Adrenal gland (tissue), 9 donors: ENCODE measurements at regions not wholly inside any gene's neighbourhood (a gene's known extent, or its start where the extent isn't known, plus 50 kb on each side); places are given as distances from the start of the nearest gene placed in this dataset.
"Not testable (repeated sequence)": the region's sequence is repeated elsewhere in the genome, so short reads cannot be mapped to it uniquely, and the experiment has no call there.

Source experiments
- DNase-seq, 7 donors: peaks; one replicate each; pipeline ENCODE4 v3.0.0-alpha.2; 2019 to 2020
- H3K27ac ChIP-seq, 5 donors: fragments of 200-600 bp; sonication (generic) in 4 of 5; 1 replicate in 3 of 5; 2 replicates in 2 of 5; pipeline versions ENCODE4 v1.5.1 to v1.8.0; 2016 to 2020; ENCODE audit warnings: mild to moderate bottlenecking in 1 of 5
- H3K27me3 ChIP-seq: fragments of 200-600 bp; 2 replicates; pipeline ENCODE4 v1.8.0; 2021
- H3K36me3 ChIP-seq, 2 donors: fragments of 200-600 bp; replicated peaks in 1 of 2; 1 replicate in 1 of 2; 2 replicates in 1 of 2; pipeline versions ENCODE4 v1.5.1 to v1.8.0; 2018 to 2022
- H3K4me1 ChIP-seq, 2 donors: fragments of 200-600 bp; replicated peaks in 1 of 2; 1 replicate in 1 of 2; 2 replicates in 1 of 2; pipeline versions ENCODE4 v1.5.1 to v1.8.0; 2018 to 2021
- H3K4me3 ChIP-seq, 4 donors: fragments of 200-600 bp; sonication (generic) in 3 of 4; one replicate each; pipeline ENCODE4 v1.5.1; 2016 to 2018
- H3K9me3 ChIP-seq, 3 donors: fragments of 200-600 bp; sonication (generic) in 1 of 3; replicated peaks in 1 of 3; 1 replicate in 2 of 3; 2 replicates in 1 of 3; pipeline versions ENCODE4 v1.5.1 to v1.8.0; 2016 to 2021
- POLR2A ChIP-seq, 2 donors: fragments of 450-650 bp; IDR thresholded peaks; one replicate each; pipeline ENCODE4 v1.6.1; 2017; ENCODE audit warnings: antibody characterized with exemption in 2 of 2, mild to moderate bottlenecking in 2 of 2, moderate library complexity in 1 of 2
- WGBS, 4 donors: extraction: QIAGEN DNeasy Blood & Tissue Kit in 2 of 4; methylation state at CpG; one replicate each; pipeline versions ENCODE4 v1.1.5 to v1.1.7; 2013 to 2017; 5-methylcytosine and 5-hydroxymethylcytosine counted together
- intact Hi-C, 2 donors: fragments of 100-400 bp; cut with DNase I; formaldehyde crosslinking; loops; one replicate each; pipeline versions ENCODE4 v1.14.1 to v1.15.0; 2022 to 2023
- TF ChIP-seq, protein P1 (sequence below), 6 experiments: fragments of 450-650 bp in 4 of 6; fragments of 200-600 bp in 2 of 6; sonication (generic) in 1 of 6; IDR thresholded peaks; 1 replicate in 5 of 6; 2 replicates in 1 of 6; pipeline versions ENCODE4 v1.5.1 to v1.8.0; 2016 to 2021; ENCODE audit warnings: antibody characterized with exemption in 6 of 6, mild to moderate bottlenecking in 2 of 6, moderate library complexity in 1 of 6
- donor health status: healthy with polysubstance abuse.
- donor health status: Bipolar disorder and iron deficiency.
- donor health status: DM: yes; HTN: yes; CAD: no.
- donor health status: DM: no; HTN: no; CAD: no.
- donor health status: DM: no; HTN: no; CAD: no.

DNA sequence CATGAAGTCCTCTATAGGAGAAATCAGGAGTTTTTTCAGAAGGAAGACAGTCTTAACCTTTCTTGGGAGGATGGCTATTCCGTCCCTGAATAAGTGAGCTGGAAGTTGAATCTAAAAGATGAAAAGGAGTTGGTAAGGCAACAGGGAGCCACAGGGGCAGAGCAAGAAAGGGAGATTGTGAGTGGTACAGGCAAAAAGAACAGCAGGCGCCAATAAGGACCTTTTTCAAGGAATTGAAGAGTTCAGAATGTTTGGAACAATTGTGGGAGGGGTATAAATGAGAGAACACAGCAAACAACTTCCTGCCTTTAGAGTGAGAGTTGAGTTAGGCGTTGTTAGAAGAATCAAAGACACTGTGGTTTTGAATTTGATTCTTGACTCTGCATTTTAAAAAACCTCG, 1003.7 kb downstream of the EPHA7 start:
- Histone ChIP-seq H3K9me3 (no peaks in the 10 kb centered on the region), H3K4me3 (no peak overlapping the region), H3K36me3 (no peaks in the 10 kb centered on the region), H3K27ac (no peak overlapping the region), H3K4me1 (no peaks in the 10 kb centered on the region), H3K27me3 (no peaks in the 10 kb centered on the region)
- 47 to 66% (median 54%) methylated on average over 4 of the region's 4 CpGs for WGBS, 4 donors
- DNase-seq = no peak
- intact Hi-C loops = no loop called here
- TF ChIP-seq POLR2A (IDR thresholded peaks at IDR 0.05) = no peak
- TF ChIP-seq, protein P1, sequence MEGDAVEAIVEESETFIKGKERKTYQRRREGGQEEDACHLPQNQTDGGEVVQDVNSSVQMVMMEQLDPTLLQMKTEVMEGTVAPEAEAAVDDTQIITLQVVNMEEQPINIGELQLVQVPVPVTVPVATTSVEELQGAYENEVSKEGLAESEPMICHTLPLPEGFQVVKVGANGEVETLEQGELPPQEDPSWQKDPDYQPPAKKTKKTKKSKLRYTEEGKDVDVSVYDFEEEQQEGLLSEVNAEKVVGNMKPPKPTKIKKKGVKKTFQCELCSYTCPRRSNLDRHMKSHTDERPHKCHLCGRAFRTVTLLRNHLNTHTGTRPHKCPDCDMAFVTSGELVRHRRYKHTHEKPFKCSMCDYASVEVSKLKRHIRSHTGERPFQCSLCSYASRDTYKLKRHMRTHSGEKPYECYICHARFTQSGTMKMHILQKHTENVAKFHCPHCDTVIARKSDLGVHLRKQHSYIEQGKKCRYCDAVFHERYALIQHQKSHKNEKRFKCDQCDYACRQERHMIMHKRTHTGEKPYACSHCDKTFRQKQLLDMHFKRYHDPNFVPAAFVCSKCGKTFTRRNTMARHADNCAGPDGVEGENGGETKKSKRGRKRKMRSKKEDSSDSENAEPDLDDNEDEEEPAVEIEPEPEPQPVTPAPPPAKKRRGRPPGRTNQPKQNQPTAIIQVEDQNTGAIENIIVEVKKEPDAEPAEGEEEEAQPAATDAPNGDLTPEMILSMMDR (IDR thresholded peaks at IDR 0.05) = no peak

DNA sequence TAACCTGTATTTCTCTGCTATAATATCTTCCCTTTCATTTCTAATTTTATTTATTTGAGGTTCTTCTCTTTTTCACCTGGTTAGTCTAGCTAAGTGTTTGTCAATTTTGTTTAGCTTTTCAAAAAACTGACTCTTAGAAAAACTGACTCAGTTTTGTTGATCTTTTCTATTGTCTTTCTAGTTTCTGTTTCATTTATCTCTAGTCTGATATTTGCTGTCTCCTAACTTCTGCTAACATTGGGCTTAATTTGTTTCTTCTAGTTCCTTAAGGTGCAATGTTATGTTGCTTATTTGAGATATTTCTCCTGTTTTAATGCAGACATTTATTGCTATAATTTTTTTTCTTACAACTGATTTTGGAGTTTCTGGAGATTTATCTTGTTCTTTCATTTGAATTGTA, 1011.0 kb downstream of the EPHA7 start:
- intact Hi-C loops = no loop called here
- no peak for DNase-seq
- Histone ChIP-seq H3K27me3 (no peaks in the 10 kb centered on the region), H3K4me1 (no peaks in the 10 kb centered on the region), H3K9me3 (no peaks in the 10 kb centered on the region), H3K4me3 (no peak overlapping the region), H3K36me3 (no peaks in the 10 kb centered on the region), H3K27ac (no peak overlapping the region)
- TF ChIP-seq, protein P1 (IDR thresholded peaks at IDR 0.05) = no peak
- no peak for TF ChIP-seq POLR2A (IDR thresholded peaks at IDR 0.05)

DNA sequence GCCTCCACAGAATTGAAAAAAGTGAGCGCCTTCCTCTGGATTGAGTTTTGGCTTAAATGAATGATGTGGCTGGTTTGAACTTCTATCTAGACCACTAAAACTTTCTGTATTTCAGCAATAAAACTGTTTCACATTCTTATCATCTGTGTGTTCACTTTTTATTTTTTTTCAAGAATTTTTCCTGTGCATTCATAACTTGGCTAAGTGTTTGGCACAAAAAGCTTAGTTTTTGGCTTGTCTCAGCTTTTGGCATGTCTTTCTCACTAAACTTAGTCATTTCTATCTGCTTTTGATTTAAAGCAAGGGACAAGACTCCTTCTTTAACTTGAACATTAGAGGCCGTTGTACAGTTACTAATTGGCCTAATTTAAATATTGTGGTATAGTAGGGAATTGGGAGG, 1015.1 kb downstream of the EPHA7 start:
- Histone ChIP-seq H3K4me1 (no peaks in the 10 kb centered on the region), H3K4me3 (no peak overlapping the region), H3K27me3 (no peaks in the 10 kb centered on the region), H3K9me3 (peaks cover 0 to 5% (median 0%) of the 10 kb centered on the region in 3 donors), H3K36me3 (no peaks in the 10 kb centered on the region), H3K27ac (no peak overlapping the region)
- no peak for TF ChIP-seq POLR2A (IDR thresholded peaks at IDR 0.05)
- TF ChIP-seq, protein P1 (IDR thresholded peaks at IDR 0.05) = no peak
- DNase-seq = no peak
- intact Hi-C loops = no loop called here
- 44 to 64% (median 55%) methylated on average over 2 of the region's 2 CpGs for WGBS, 4 donors

DNA sequence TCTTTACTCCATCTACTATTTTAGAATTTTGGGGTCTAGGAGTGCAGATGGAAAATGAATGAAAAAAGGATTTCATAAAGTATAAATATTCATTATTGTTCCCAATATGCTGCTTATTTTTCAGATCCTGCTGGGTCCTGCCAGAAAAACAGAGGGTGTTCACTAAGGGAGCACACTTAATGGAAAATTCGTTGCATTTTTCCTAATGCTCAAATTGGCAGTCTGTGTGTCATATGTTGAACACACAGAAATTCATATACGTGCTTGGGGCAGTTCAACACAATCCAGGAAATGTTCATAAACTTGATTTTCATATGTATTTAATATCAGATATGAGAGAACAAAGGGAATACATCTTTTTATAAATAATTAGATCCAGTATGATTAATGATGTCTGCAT, 1019.4 kb downstream of the EPHA7 start:
- Histone ChIP-seq H3K27me3 (no peaks in the 10 kb centered on the region), H3K9me3 (peaks cover 0 to 5% (median 0%) of the 10 kb centered on the region in 3 donors), H3K4me3 (no peak overlapping the region), H3K27ac (no peak overlapping the region), H3K4me1 (no peaks in the 10 kb centered on the region), H3K36me3 (no peaks in the 10 kb centered on the region)
- WGBS, 4 donors = 63 to 71% (median 67%) methylated on average over 2 of the region's 2 CpGs
- intact Hi-C loops = no loop called here
- DNase-seq = no peak
- TF ChIP-seq, protein P1 (IDR thresholded peaks at IDR 0.05) = no peak
- TF ChIP-seq POLR2A (IDR thresholded peaks at IDR 0.05) = no peak

DNA sequence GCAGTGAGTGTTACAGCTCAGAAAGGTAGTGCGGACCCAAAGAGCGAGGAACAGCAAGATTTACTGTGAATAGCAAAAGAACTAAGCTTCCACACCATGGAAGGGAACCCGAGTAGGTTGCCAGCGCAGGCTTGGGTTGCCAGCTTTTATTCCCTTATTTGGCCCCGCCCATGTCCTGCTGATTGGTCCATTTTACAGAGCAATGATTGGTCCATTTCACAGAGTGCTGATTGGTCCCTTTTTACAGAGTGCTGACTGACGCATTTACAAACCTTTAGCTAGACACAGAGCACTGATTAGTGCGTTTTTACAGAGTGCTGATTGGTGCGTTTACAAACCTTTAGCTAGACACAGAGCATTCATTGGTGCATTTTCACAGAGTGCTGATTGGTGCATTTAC, 1030.7 kb downstream of the EPHA7 start:
- WGBS, 4 donors = 84 to 93% (median 88%) methylated on average over 8 of the region's 8 CpGs

More for the DNA sequence above, 1030.7 kb downstream of the EPHA7 start:
- H3K4me1 ChIP-seq, H3K27me3 ChIP-seq, intact Hi-C loops, DNase-seq, H3K9me3 ChIP-seq, H3K36me3 ChIP-seq, H3K4me3 ChIP-seq, H3K27ac ChIP-seq: not testable (repeated sequence)
